NCI-H774 (cell line): ENCODE measurements at regions not wholly inside any gene's neighbourhood (a gene's known extent, or its start where the extent isn't known, plus 50 kb on each side); places are given as distances from the start of the nearest gene placed in this dataset.
"Not testable (repeated sequence)": the region's sequence is repeated elsewhere in the genome, so short reads cannot be mapped to it uniquely, and the experiment has no call there.

ENCODE experiments used
- DNase-seq: peaks from one replicate; lab custom pipeline; 2025; lab: John Stamatoyannopoulos, UW

DNA sequence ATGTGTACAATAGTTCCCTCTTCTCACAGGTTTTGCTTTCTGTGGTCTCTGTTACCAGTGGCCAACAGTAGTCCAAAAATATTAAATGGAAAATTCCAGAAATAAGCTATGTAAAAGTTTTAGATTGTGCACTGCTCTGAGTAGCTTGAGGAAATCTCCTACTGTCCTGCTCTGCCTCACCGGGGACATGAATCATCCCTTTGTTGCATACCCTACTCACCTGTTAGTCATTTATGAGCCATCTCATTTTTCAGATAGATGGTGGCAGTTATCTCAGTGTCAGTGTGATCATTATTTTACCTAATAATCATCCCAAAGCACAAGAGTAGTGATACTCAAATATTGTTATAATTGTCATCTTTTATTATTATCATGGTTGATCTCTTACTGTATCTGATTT is 688.1 kb downstream of the PLA2G4A start:
- DNase-seq, result no peak

- peak; percentile 87 for DNase-seq
Measured at GRCh38 chr1:187517546-187517945, 688.8 kb downstream of the PLA2G4A start.

GRCh38 chr1:187527346-187527745 is 698.6 kb downstream of the PLA2G4A start:
- no peak for DNase-seq

GRCh38 chr1:187537936-187538335 is 709.2 kb downstream of the PLA2G4A start:
- DNase-seq, result no peak

DNA sequence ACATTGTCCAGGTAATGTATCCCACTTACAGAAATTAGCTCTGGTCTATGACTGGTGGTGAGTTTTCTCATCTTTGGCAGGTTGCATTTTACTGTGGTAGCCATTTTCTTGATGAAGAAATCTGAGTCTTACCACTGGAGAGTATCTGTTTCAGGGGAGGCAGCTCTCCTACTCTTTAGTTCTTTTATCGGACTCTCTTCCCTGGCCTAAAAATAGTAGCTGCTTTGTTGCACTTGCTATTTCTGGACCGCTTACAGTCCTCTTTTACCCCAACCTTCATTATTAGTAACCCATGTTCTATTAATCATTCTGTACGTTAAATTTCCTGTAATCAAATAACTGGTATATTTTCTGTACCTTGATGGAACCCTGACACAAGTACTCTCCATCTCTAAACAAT is 720.8 kb downstream of the PLA2G4A start:
- no peak for DNase-seq

DNA sequence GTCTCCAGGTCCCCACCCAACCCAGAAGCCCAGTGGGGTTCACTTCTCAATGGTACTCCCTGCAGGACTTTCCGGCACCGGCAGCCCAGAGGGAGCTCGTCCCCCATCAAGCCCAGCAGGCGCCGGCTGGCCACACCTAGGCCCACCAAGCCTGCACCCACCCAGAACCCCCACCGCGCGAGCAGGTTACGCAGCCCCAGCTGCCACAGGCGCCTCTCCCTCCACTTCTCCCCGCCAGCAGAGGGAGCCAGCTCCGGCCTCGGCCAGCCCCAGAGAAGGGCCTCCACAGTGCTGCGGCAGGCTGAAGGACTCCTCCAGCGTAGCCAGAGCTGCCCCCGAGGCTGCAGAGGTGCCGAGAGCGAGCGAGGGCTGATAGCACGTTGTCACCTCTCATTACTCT is 722.3 kb downstream of the PLA2G4A start:
- no peak for DNase-seq

DNA sequence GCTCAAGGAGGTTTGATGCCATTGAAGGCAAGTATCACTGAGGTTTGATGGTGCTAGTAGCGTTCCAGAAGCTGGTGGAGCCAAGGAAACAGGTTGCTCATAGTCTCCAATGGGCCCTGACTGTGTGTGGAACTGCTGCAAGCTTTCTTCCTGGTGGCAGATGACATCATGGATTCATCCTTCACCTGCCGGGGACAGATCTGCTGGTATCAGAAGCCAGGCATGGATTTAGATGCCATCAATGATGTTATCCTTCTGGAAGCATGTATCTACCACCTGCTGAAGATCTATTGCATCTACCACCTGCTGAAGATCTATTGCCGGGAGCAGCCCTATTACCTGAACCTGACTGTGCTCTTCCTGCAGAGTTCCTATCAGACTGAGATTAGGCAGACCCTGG is 734.4 kb downstream of the PLA2G4A start:
- DNase-seq, result no peak

DNA sequence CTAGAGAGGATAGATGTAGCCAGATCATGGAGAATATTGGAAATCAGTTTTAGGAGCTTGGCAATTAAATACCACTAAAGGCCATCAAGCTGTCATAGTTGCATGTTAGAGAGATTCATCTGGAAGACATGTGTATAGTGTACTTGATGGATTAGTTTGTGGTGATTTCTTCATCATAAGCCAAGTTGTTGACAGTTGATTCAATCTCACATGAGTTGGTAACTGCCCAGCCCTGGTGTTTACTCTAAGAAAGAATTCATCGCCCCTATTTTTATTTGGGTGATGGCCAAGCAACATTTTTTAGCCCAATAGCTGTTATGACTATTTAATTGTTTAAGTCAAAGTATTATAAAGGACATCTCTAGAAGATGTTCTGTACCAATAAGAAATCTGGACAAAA is 737.6 kb downstream of the PLA2G4A start:
- DNase-seq, result no peak

DNA sequence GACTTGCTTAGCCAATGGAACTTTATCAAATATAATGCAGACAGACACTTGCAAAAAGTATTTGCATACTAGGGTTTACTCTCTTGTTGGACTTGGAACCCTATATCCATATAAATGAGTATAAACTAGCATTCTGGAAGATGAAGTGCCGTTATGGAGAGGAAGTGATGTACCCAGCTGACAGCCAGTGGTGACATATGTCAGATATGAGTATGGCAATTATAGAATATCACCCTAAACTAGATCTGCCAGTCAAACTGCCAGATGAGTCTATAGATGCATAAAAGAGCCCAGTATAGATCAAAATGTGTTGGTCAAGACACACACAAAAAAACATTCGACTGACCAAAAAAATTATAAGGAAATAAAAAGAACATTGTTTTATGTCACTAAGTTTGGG is 739.3 kb downstream of the PLA2G4A start:
- DNase-seq, result no peak

DNA sequence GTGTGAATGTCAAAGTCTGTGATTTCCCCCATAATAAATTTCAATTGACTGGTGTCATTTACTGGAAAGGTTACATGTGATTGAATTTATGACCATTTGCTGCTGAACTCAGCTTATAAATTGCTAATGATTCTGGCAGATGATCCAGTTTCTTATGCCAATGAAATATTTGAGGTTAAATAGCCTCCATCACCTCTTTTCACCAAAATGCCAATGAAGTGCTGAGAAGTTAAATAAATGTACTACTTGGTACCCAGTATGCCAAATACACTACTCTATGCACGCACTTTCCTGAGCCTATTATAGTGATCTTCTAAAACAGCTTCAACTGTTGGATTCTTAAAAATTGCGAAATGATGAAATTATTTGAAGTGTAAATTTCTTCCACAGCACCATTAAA is 741.4 kb downstream of the PLA2G4A start:
- DNase-seq, result no peak

- DNase-seq, result no peak
Measured at GRCh38 chr1:187577610-187578009, 748.9 kb downstream of the PLA2G4A start.

DNA sequence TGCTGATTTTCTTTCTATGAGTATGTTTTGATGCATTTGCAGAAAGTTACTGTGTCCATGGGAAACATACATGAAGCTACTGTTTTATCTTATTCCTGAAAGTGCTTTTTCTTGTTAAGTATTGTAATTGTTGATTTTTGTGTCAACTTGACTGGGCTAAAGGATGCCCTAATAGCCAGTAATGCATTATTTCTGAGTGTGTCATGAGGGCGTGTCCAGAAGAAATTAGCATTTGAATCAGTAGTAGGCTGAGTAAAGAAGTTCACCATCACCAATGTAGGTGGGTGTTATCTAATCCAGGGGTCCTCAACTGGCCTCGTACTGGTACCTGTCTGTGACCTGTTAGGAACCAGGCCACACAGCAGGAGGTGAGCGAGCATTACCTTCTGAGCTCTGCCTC is 760.2 kb downstream of the PLA2G4A start:
- DNase-seq, result no peak

DNA sequence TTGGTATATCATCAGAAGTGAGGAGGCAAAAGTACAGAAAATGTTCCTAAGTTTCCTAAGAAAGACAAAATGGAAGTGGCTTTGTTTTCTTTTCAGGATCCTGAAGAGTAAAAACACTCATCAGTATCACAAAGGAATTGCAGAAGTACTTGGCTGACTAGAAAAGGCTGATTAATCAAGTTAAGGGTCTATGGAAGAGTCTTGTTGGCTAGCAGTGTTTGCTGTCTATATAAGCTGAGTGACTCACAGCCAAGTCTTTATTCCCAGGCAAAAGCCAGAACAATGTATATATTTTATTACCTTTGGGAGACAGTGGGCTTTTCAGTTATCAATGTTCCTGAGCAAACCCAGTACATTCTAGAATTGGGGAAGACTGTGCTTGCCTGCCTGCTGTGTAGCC is 777.0 kb downstream of the PLA2G4A start:
- no peak for DNase-seq

DNA sequence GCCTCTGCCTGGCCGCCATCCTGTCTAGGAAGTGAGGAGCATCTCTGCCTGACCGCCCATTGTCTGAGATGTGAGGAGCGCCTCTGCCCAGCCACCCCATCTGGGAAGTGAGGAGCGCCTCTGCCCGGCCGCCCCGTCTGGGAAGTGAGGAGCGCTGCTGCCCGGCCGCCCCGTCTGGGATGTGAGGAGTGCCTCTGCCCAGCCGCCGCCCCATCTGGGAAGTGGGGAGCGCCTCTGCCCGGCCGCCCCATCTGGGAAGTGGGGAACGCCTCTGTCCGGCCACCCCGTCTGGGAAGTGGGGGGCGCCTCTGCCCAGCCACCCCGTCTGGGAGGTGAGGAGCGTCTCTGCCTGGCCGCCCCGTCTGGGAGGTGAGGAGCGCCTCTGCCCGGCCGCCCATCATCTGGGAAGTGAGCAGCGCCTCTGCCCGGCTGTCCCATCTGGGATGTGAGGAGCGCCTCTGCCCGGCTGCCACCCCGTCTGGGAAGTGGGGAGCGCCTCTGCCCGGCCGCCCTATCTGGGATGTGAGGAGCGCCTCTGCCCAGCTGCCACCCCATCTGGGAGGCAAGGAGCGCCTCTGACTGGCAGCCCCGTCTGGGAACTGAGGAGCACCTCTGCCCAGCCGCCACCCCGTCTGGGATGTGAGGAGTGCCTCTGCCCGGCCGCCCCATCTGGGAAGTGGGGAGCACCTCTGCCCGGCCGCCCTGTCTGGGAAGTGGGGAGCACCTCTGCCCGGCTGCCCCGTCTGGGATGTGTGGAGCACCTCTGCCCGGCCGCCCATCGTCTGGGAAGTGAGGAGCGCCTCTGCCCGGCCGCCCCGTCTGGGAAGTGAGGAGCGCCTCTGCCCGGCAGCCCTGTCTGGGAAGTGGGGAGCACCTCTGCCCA is 787.3 kb downstream of the PLA2G4A start:
- DNase-seq, result not testable (repeated sequence)

GRCh38 chr1:187616830-187617229 is 788.1 kb downstream of the PLA2G4A start:
- not testable (repeated sequence) for DNase-seq

DNA sequence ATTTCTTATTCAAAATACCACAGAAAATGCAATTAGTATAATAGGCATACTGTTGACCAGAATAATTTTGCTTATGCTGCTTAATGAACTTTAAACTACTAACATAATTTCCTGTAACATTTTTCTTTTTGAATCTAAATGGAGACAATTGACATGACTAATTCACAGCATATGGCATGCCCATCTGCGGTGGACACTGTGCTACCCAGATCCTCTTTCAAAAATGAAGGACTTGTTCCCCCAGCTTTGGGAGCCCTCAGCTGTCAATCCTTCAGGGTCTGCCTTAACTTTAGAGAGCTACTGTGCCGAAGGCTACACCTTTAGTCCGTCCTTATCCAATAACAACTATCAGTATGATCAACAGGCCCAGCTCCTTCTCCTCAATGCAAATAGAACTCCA is 789.0 kb downstream of the PLA2G4A start:
- no peak for DNase-seq

GRCh38 chr1:187619175-187619574 is 790.4 kb downstream of the PLA2G4A start:
- DNase-seq, result no peak

GRCh38 chr1:187621951-187622350 is 793.2 kb downstream of the PLA2G4A start:
- no peak for DNase-seq

DNA sequence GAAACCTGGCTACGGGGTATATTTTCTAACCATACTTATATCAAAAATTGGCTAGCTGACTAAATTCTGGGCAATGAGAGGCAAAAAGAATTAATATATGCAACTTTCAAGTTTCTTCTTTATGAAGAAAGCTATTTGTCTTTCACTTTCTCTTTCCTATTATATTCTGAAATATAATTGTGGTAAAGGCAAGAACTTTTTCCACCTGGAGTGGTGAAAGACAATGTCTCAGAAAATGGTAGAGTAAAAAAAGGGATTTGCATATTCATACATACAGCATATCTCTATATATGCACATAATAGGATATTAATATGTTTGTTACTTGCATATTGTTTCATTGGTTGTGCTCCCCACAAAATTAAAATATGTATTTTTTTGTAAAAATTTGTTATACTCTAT is 793.8 kb downstream of the PLA2G4A start:
- DNase-seq, result no peak

- no peak for DNase-seq
Measured at GRCh38 chr1:187624812-187625545, 796.2 kb downstream of the PLA2G4A start.

DNA sequence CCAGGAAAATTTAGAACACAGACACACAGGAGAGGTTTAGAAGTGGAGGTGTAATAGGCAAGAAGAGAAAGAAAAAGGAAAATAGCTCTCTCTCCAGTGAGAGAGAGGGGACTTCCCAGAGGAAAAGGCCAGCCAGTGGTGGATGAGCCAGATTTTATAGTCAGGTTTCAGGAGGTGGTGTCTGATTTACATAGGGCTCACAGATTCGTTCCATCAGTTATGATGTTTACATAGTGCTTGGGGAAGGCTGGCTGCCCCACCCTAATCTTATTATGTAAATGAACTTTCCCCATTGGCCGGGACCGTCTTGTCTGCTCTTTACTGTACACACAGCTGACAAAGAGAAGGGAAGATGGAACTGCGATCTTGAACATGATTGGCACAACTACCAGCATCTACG is 797.3 kb downstream of the PLA2G4A start:
- DNase-seq, result no peak

- DNase-seq, result no peak
Measured at GRCh38 chr1:187627516-187627915, 798.8 kb downstream of the PLA2G4A start.

DNA sequence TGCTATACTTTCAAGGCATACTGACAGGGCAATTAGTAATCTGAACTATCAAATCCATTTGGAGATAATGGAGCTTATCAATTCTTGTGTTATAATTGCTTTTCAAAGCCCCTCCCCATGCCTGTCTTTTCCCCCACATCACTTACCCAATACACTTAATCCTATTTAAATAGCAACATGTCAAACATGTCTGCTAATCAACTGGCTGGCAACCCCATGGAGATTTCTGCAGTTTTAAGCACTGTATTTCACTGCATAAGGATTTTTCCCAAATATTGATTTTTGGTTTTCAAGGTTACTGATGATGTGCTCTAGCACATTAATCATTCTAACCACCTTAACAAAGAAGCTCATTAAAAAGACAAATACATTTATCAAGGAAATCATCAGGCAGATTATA is 800.3 kb downstream of the PLA2G4A start:
- no peak for DNase-seq
